ENCODE measurements at regions not wholly inside any gene's neighbourhood (a gene's known extent, or its start where the extent isn't known, plus 50 kb on each side); places are given as distances from the start of the nearest gene placed in this dataset.

DNA sequence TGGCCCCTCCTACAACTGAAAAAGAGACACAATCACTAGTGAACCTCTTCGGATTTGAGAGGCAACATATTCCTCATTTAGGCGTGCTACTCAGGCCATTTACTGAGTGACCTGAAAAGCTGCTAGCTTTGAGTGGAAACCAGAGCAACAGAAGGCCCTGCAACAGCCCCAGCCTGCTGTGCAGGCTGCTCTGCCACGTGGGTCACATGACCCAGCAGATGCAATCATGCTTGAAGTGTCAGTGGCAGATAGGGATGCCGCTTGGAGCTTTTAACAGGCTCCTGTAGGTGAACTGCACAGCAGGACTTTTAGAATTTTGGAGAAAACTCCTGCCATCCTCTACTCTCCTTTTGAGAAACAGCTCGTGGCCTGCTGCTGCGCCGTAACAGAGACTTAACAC lies 578.6 kb upstream of the RAB6C start:
- TF ChIP-seq CTCF (IDR thresholded peaks at IDR 0.05) (no peak), POLR2A (IDR thresholded peaks at IDR 0.05) (no peak)

All from testis (tissue), 2 donors.